H1 (cell line): ENCODE measurements at regions not wholly inside any gene's neighbourhood (a gene's known extent, or its start where the extent isn't known, plus 50 kb on each side); places are given as distances from the start of the nearest gene placed in this dataset.

Experiments used
- CTCF ChIA-PET: fragments of 300-600 bp; sonication (Branson Sonifier 250); formaldehyde crosslinking; loops from one replicate; lab custom pipeline; 2021; ENCODE audit not compliant: partially characterized antibody; lab: Charles Lee
- POLR2A ChIA-PET: fragments of 300-600 bp; sonication (Branson Sonifier 250); formaldehyde crosslinking; loops from one replicate; lab custom pipeline; 2021; ENCODE audit warnings: inconsistent platforms; ENCODE audit not compliant: partially characterized antibody; lab: Charles Lee
- DNase-seq, 2 experiments: peaks; one replicate each; pipeline versions ENCODE4 v3.0.0 to v3.0.0-alpha.2; 2010 to 2022; ENCODE audit warnings: low spot score in 2 of 2, low read depth in 1 of 2, mixed read lengths in 1 of 2
- FAIRE-seq: peaks from 2 replicates; lab custom pipeline; 2011; peaks lifted over from hg19 to GRCh38; lab: Jason Lieb, UNC
- H2AFZ ChIP-seq: 2 replicates; pipeline ENCODE4 v1.8.1; 2012; ENCODE audit warnings: low read length, inconsistent platforms
- H2AK5ac ChIP-seq: 2 replicates; pipeline ENCODE4 v1.6.1; 2013; ENCODE audit warnings: low read depth, low read length
- H2BK120ac ChIP-seq: replicated peaks from 2 replicates; pipeline ENCODE3; 2013; ENCODE audit warnings: low read depth, low read length, inconsistent platforms
- H2BK12ac ChIP-seq: 2 replicates; pipeline ENCODE4 v1.6.1; 2013; ENCODE audit warnings: low read depth, low read length
- H2BK15ac ChIP-seq: 2 replicates; pipeline ENCODE4 v1.6.1; 2013; ENCODE audit warnings: low read length
- H2BK20ac ChIP-seq: 2 replicates; pipeline ENCODE4 v1.6.1; 2013; ENCODE audit warnings: low read length
- H2BK5ac ChIP-seq: 2 replicates; pipeline ENCODE4 v1.6.1; 2013; ENCODE audit warnings: low read depth, low read length
- H3K14ac ChIP-seq: 2 replicates; pipeline ENCODE4 v1.6.1; 2013; ENCODE audit warnings: inconsistent platforms; ENCODE audit not compliant: insufficient read length
- H3K18ac ChIP-seq: 2 replicates; pipeline ENCODE4 v1.6.1; 2013; ENCODE audit warnings: low read length; ENCODE audit errors: extremely low read depth
- H3K23ac ChIP-seq: 2 replicates; pipeline ENCODE4 v1.6.1; 2013; ENCODE audit warnings: inconsistent platforms; ENCODE audit not compliant: insufficient read length
- H3K23me2 ChIP-seq: 2 replicates; pipeline ENCODE4 v1.6.1; 2013; ENCODE audit warnings: low read depth, low read length
- H3K27ac ChIP-seq: 2 replicates; pipeline ENCODE4 v1.6.1; 2011; ENCODE audit warnings: low read depth, low read length, inconsistent platforms
- H3K27me3 ChIP-seq, 4 experiments: replicated peaks in 1 of 4; 1 replicate in 1 of 4; 2 replicates in 3 of 4; pipeline versions ENCODE4 v1.6.1 to v1.8.1; 2011 to 2013; ENCODE audit warnings: low read length in 3 of 4, mild to moderate bottlenecking in 3 of 4, inconsistent platforms in 2 of 4, mixed read lengths in 2 of 4, moderate library complexity in 1 of 4; ENCODE audit not compliant: control insufficient read depth in 3 of 4, insufficient read depth in 3 of 4; ENCODE audit errors: extremely low read depth in 1 of 4
- H3K36me3 ChIP-seq, 4 experiments: 2 replicates each; pipeline versions ENCODE4 v1.6.1 to v1.8.1; 2011 to 2013; ENCODE audit warnings: mild to moderate bottlenecking in 4 of 4, low read length in 3 of 4, moderate library complexity in 2 of 4, control low read depth in 1 of 4, inconsistent platforms in 1 of 4; ENCODE audit not compliant: insufficient read depth in 4 of 4, control insufficient read depth in 2 of 4
- H3K4ac ChIP-seq: replicated peaks from 2 replicates; pipeline ENCODE3; 2013; ENCODE audit warnings: low read length, low read depth, mixed read lengths, inconsistent platforms; ENCODE audit not compliant: insufficient read length
- H3K4me1 ChIP-seq, 4 experiments: replicated peaks in 1 of 4; 1 replicate in 1 of 4; 2 replicates in 3 of 4; pipeline versions ENCODE4 v1.6.1 to v1.8.1; 2011 to 2013; ENCODE audit warnings: low read length in 3 of 4, inconsistent platforms in 2 of 4, mixed read lengths in 1 of 4; ENCODE audit not compliant: insufficient read depth in 4 of 4, control insufficient read depth in 3 of 4
- H3K4me2 ChIP-seq, 2 experiments: 2 replicates each; pipeline versions ENCODE4 v1.6.1 to v1.8.1; 2011 to 2013; ENCODE audit warnings: low read depth in 2 of 2, low read length in 2 of 2, control low read depth in 1 of 2, inconsistent platforms in 1 of 2, mild to moderate bottlenecking in 1 of 2; ENCODE audit not compliant: insufficient read depth in 1 of 2
- H3K4me3 ChIP-seq, 4 experiments: fragments of 200-600, 300-600 bp in 1 of 4; sonication (generic), shearing (Covaris generic), sonication (Bioruptor Twin) in 1 of 4; 2 replicates each; pipeline versions ENCODE4 v1.5.1 to v1.8.1; 2011 to 2016; ENCODE audit warnings: low read length in 4 of 4, low read depth in 3 of 4, control low read depth in 2 of 4, inconsistent platforms in 2 of 4, mild to moderate bottlenecking in 2 of 4, mixed read lengths in 1 of 4, moderate library complexity in 1 of 4; ENCODE audit not compliant: insufficient read depth in 2 of 4; ENCODE audit errors: extremely low read depth in 1 of 4
- H3K56ac ChIP-seq: replicated peaks from 2 replicates; pipeline ENCODE3; 2013; ENCODE audit warnings: low read depth, mild to moderate bottlenecking, mixed read lengths, low read length, inconsistent platforms; ENCODE audit not compliant: insufficient read length
- H3K79me1 ChIP-seq: 2 replicates; pipeline ENCODE4 v1.6.1; 2013; ENCODE audit warnings: low read depth, low read length, control low read depth
- H3K79me2 ChIP-seq, 2 experiments: 2 replicates each; pipeline versions ENCODE4 v1.6.1 to v1.8.1; 2012 to 2013; ENCODE audit warnings: low read length in 2 of 2, mild to moderate bottlenecking in 2 of 2, inconsistent platforms in 1 of 2; ENCODE audit not compliant: insufficient read depth in 2 of 2, control insufficient read depth in 1 of 2
- H3K9ac ChIP-seq, 4 experiments: replicated peaks in 1 of 4; 1 replicate in 1 of 4; 2 replicates in 3 of 4; pipeline versions ENCODE4 v1.6.1 to v1.8.1; 2011 to 2013; ENCODE audit warnings: low read depth in 3 of 4, low read length in 3 of 4, control low read depth in 2 of 4, mild to moderate bottlenecking in 2 of 4, moderate library complexity in 2 of 4, inconsistent platforms in 1 of 4; ENCODE audit errors: extremely low read depth in 1 of 4
- H3K9me3 ChIP-seq, 2 experiments: 2 replicates each; pipeline versions ENCODE4 v1.6.1 to v1.8.1; 2012 to 2013; ENCODE audit warnings: mild to moderate bottlenecking in 2 of 2, moderate library complexity in 2 of 2, control low read depth in 1 of 2, inconsistent platforms in 1 of 2, low read depth in 1 of 2, low read length in 1 of 2, mixed read lengths in 1 of 2; ENCODE audit not compliant: insufficient read depth in 2 of 2
- H4K20me1 ChIP-seq, 2 experiments: replicated peaks in 1 of 2; 2 replicates each; pipeline versions ENCODE3 to v1.8.1; 2011 to 2013; ENCODE audit warnings: inconsistent platforms in 2 of 2, low read length in 2 of 2, mild to moderate bottlenecking in 1 of 2; ENCODE audit not compliant: insufficient read depth in 2 of 2, control insufficient read depth in 1 of 2
- H4K5ac ChIP-seq: 2 replicates; pipeline ENCODE4 v1.6.1; 2013; ENCODE audit warnings: low read length, low read depth, mixed read lengths, inconsistent platforms; ENCODE audit not compliant: insufficient read length
- H4K8ac ChIP-seq: 2 replicates; pipeline ENCODE4 v1.8.0; 2013; ENCODE audit warnings: mild to moderate bottlenecking, moderate library complexity, low read length, inconsistent platforms; ENCODE audit not compliant: insufficient read depth; ENCODE audit errors: extremely low read depth
- H4K91ac ChIP-seq: replicated peaks from 2 replicates; pipeline ENCODE3; 2013; ENCODE audit warnings: low read length, mixed read lengths, inconsistent platforms; ENCODE audit not compliant: insufficient read length
- CEBPB ChIP-seq: IDR thresholded peaks from 2 replicates; pipeline ENCODE4 v1.6.1; 2012; ENCODE audit warnings: low read depth, low read length
- CHD2 ChIP-seq: IDR thresholded peaks from 2 replicates; pipeline ENCODE4 v1.6.1; 2012; ENCODE audit warnings: low read length, improper control_type of control experiment
- NRF1 ChIP-seq: IDR thresholded peaks from 2 replicates; pipeline ENCODE4 v1.6.1; 2011; ENCODE audit warnings: mild to moderate bottlenecking, low read depth, low read length, improper control_type of control experiment
- WGBS, 2 experiments: shearing (Covaris generic) in 1 of 2; methylation state at CpG; one replicate each; pipeline versions ENCODE4 v1.1.6 to v1.1.7; 2013 to 2015; ENCODE audit warnings: low lambda C conversion rate in 2 of 2, mixed read lengths in 2 of 2, inconsistent platforms in 1 of 2, low coverage in 1 of 2, missing lambda C conversion rate in 1 of 2; ENCODE audit not compliant: insufficient replicate concordance in 2 of 2, insufficient coverage in 1 of 2, insufficient read length in 1 of 2; ENCODE audit errors: extremely low coverage in 1 of 2, missing lambda C conversion rate in 1 of 2; 5-methylcytosine and 5-hydroxymethylcytosine counted together

GRCh38 chr2:239523954-239524330, 123.1 kb upstream of the HDAC4 start:
- POLR2A ChIA-PET: no interaction called here
- no peak overlapping the region for H3K4me3 ChIP-seq

More at GRCh38 chr2:239523954-239524330, 123.1 kb upstream of the HDAC4 start:
- H3K4me2 ChIP-seq: no peak overlapping the region
- no peak overlapping the region for H2BK15ac ChIP-seq
- DNase-seq (no peak), FAIRE-seq (no peak)
- H4K91ac ChIP-seq: no peak overlapping the region
- no peak overlapping the region for H2BK120ac ChIP-seq
- no peaks in the 10 kb centered on the region for H3K79me1 ChIP-seq
- H2AK5ac ChIP-seq: no peak overlapping the region
- H4K20me1 ChIP-seq: no peaks in the 10 kb centered on the region
- H3K79me2 ChIP-seq: no peaks in the 10 kb centered on the region
- no peak overlapping the region for H3K27ac ChIP-seq
- no peak overlapping the region for H4K5ac ChIP-seq
- H2AFZ ChIP-seq: no peak overlapping the region
- no peak overlapping the region for H3K56ac ChIP-seq
- no peaks in the 10 kb centered on the region for H3K27me3 ChIP-seq
- peaks cover 0 to 8% of the 10 kb centered on the region in 2 experiments; a peak in 1 of 4 replicates for H3K9me3 ChIP-seq
- H3K23ac ChIP-seq: no peak overlapping the region
- TF ChIP-seq NRF1: no peak
- no peak for TF ChIP-seq CHD2
- 0 out of 2 replicates have a peak, but pooled peaks have one; percentile 7 for TF ChIP-seq CEBPB
- H2BK5ac ChIP-seq: no peak overlapping the region
- no peak overlapping the region for H2BK20ac ChIP-seq
- no peak overlapping the region for H3K14ac ChIP-seq
- no peak overlapping the region for H3K18ac ChIP-seq
- H2BK12ac ChIP-seq: no peak overlapping the region
- H4K8ac ChIP-seq: peak overlapping the region; percentile 78; the same call in 1 of the 2 replicates
- H3K36me3 ChIP-seq: no peaks in the 10 kb centered on the region
- CTCF ChIA-PET: interaction anchor here (0.7 kb wide), 1 partner anchor 376 kb away, joined by 3 read pairs; no protein-coding TSS in a partner anchor
- no peaks in the 10 kb centered on the region for H3K23me2 ChIP-seq
- peaks cover 0 to 6% (median 2%) of the 10 kb centered on the region in 4 experiments; a peak in 4 of 7 replicates for H3K4me1 ChIP-seq
- no peak overlapping the region for H3K4ac ChIP-seq
- WGBS, 2 experiments: 78% methylated on average over 2 of the region's 2 CpGs; no CpG with 5 or more reads in 1 of the 2 experiments
- H3K9ac ChIP-seq: no peak overlapping the region; a peak in 1 of 7 replicates
